Tongue (tissue), 1 donor: ENCODE measurements at regions not wholly inside any gene's neighbourhood (a gene's known extent, or its start where the extent isn't known, plus 50 kb on each side); places are given as distances from the start of the nearest gene placed in this dataset.
A peak's percentile ranks its signal among the peaks of the same experiment; 100 is the strongest.
"Not testable (repeated sequence)": the region's sequence is repeated elsewhere in the genome, so short reads cannot be mapped to it uniquely, and the experiment has no call there.

Source experiments
- DNase-seq: peaks from one replicate; pipeline ENCODE4 v3.0.0-alpha.2; 2015

GRCh38 chr1:194809215-194809614, 1622.8 kb upstream of the B3GALT2 start:
- DNase-seq, result peak; percentile 4

GRCh38 chr1:194807530-194808220, 1621.3 kb upstream of the B3GALT2 start:
- no peak for DNase-seq

- no peak for DNase-seq
Measured at GRCh38 chr1:194802572-194802971, 1616.2 kb upstream of the B3GALT2 start.

- no peak for DNase-seq
Measured at GRCh38 chr1:194795917-194796593, 1609.6 kb upstream of the B3GALT2 start.

- no peak for DNase-seq
Measured at GRCh38 chr1:194787001-194787400, 1600.6 kb upstream of the B3GALT2 start.

- no peak for DNase-seq
Measured at GRCh38 chr1:194786027-194786426, 1599.6 kb upstream of the B3GALT2 start.

GRCh38 chr1:194776657-194777056, 1590.2 kb upstream of the B3GALT2 start:
- DNase-seq, result no peak

GRCh38 chr1:194774535-194774934, 1588.1 kb upstream of the B3GALT2 start:
- DNase-seq, result no peak

GRCh38 chr1:194755241-194755994, 1569.0 kb upstream of the B3GALT2 start:
- peak; percentile 11 for DNase-seq

- not testable (repeated sequence) for DNase-seq
Measured at GRCh38 chr1:194738843-194739242, 1552.4 kb upstream of the B3GALT2 start.

GRCh38 chr1:194734970-194735369, 1548.6 kb upstream of the B3GALT2 start:
- DNase-seq, result peak; percentile 59

GRCh38 chr1:194731025-194731424, 1544.6 kb upstream of the B3GALT2 start:
- no peak for DNase-seq

GRCh38 chr1:194730304-194730703, 1543.9 kb upstream of the B3GALT2 start:
- DNase-seq, result no peak

- DNase-seq, result no peak
Measured at GRCh38 chr1:194723067-194723466, 1536.7 kb upstream of the B3GALT2 start.

GRCh38 chr1:194717941-194718340, 1531.5 kb upstream of the B3GALT2 start:
- no peak for DNase-seq

GRCh38 chr1:194717334-194717733, 1530.9 kb upstream of the B3GALT2 start:
- DNase-seq, result no peak

GRCh38 chr1:194710671-194711070, 1524.3 kb upstream of the B3GALT2 start:
- no peak for DNase-seq

GRCh38 chr1:194709439-194709838, 1523.0 kb upstream of the B3GALT2 start:
- no peak for DNase-seq

GRCh38 chr1:194707074-194707473, 1520.7 kb upstream of the B3GALT2 start:
- DNase-seq, result no peak

GRCh38 chr1:194705123-194705854, 1518.9 kb upstream of the B3GALT2 start:
- no peak for DNase-seq

- peak; percentile 21 for DNase-seq
Measured at GRCh38 chr1:194698908-194699318, 1512.5 kb upstream of the B3GALT2 start.

- no peak for DNase-seq
Measured at GRCh38 chr1:194693244-194693643, 1506.8 kb upstream of the B3GALT2 start.

- DNase-seq, result no peak
Measured at GRCh38 chr1:194684636-194685035, 1498.2 kb upstream of the B3GALT2 start.
